Prostate gland (tissue), 2 donors: ENCODE measurements at regions not wholly inside any gene's neighbourhood (a gene's known extent, or its start where the extent isn't known, plus 50 kb on each side); places are given as distances from the start of the nearest gene placed in this dataset.

Experiments
- DNase-seq: peaks from one replicate; pipeline ENCODE4 v3.0.0-alpha.2; 2019; ENCODE audit warnings: low spot score
- H3K27ac ChIP-seq, 2 donors: fragments of 200-600 bp; sonication (generic); 2 replicates each; pipeline ENCODE4 v1.5.1; 2017 to 2019
- H3K27me3 ChIP-seq: fragments of 200-600 bp; sonication (generic); replicated peaks from 2 replicates; pipeline ENCODE4 v1.5.1; 2019; ENCODE audit not compliant: insufficient read depth
- H3K36me3 ChIP-seq, 2 donors: fragments of 200-600 bp; sonication (generic); 1 replicate in 1 of 2; 2 replicates in 1 of 2; pipeline versions ENCODE4 v1.5.1 to v1.8.1; 2017 to 2019
- H3K4me1 ChIP-seq: fragments of 200-600 bp; sonication (generic); replicated peaks from 2 replicates; pipeline ENCODE4 v1.5.1; 2019
- H3K4me3 ChIP-seq, 2 donors: fragments of 200-600 bp; sonication (generic); 2 replicates each; pipeline ENCODE4 v1.5.1; 2017 to 2019
- H3K9me3 ChIP-seq: fragments of 200-600 bp; sonication (generic); 2 replicates; pipeline ENCODE4 v1.5.1; 2017
- CTCF ChIP-seq, 4 experiments: fragments of 200-600 bp in 2 of 4; fragments of 450-650 bp in 2 of 4; sonication (generic) in 2 of 4; IDR thresholded peaks; 1 replicate in 3 of 4; 2 replicates in 1 of 4; pipeline ENCODE4 v1.5.1; 2016 to 2019; ENCODE audit warnings: antibody characterized with exemption in 4 of 4, mild to moderate bottlenecking in 2 of 4, moderate library complexity in 2 of 4
- POLR2A ChIP-seq: fragments of 450-650 bp; IDR thresholded peaks from one replicate; pipeline ENCODE4 v1.6.1; 2016; ENCODE audit warnings: antibody characterized with exemption, mild to moderate bottlenecking
- POLR2AphosphoS5 ChIP-seq: sonication (generic); formaldehyde crosslinking; IDR thresholded peaks from one replicate; pipeline ENCODE4 v1.6.1; 2017; ENCODE audit warnings: antibody characterized with exemption
- WGBS: methylation state at CpG from one replicate; pipeline ENCODE4 v1.1.5; 2018; 5-methylcytosine and 5-hydroxymethylcytosine counted together
- intact Hi-C: fragments of 100-400 bp; cut with DNase I; formaldehyde crosslinking; loops from one replicate; pipeline ENCODE4 v1.14.2; 2022

- H3K27me3 ChIP-seq: no peaks in the 10 kb centered on the region
- no peak overlapping the region for H3K27ac ChIP-seq
- H3K36me3 ChIP-seq: no peaks in the 10 kb centered on the region
- H3K4me1 ChIP-seq: no peaks in the 10 kb centered on the region
- H3K4me3 ChIP-seq: no peak overlapping the region
- no peak for TF ChIP-seq POLR2AphosphoS5
- no peak for TF ChIP-seq POLR2A
- TF ChIP-seq CTCF (IDR thresholded peaks at IDR 0.05): no peak
- no peak for DNase-seq
- 54% methylated on average over 2 of the region's 2 CpGs for WGBS
- H3K9me3 ChIP-seq: no peaks in the 10 kb centered on the region
- intact Hi-C loops: no loop called here
These were observed 652.3 kb downstream of the PTPRC start for GRCh38 chr1:199291022-199291740.

DNA sequence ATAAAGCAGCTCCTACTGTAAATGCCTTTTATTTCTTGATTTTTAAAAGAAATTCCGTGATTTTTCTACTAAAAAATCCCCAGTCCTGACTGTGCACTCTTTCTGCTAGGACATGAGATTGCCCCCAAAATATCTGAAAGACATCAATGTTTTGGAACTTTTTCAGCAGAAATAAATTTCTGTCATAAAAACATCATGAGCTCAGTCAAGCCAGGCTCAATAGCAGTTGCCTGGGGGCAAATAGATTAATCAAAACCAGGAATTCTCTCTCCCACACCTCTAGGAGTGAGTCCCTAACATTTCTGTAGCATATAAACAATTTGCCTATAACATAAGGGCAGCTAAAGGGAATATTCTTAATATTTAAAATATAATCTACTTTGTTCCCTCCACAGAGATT, 654.1 kb downstream of the PTPRC start:
- Histone ChIP-seq H3K27me3 (no peaks in the 10 kb centered on the region), H3K36me3 (no peaks in the 10 kb centered on the region), H3K27ac (no peak overlapping the region), H3K4me1 (no peaks in the 10 kb centered on the region), H3K9me3 (no peaks in the 10 kb centered on the region), H3K4me3 (no peak overlapping the region)
- no peak for DNase-seq
- intact Hi-C loops: no loop called here
- 87% methylated on average over 1 of the region's 1 CpG for WGBS
- TF ChIP-seq POLR2A: no peak
- TF ChIP-seq CTCF (IDR thresholded peaks at IDR 0.05): no peak

DNA sequence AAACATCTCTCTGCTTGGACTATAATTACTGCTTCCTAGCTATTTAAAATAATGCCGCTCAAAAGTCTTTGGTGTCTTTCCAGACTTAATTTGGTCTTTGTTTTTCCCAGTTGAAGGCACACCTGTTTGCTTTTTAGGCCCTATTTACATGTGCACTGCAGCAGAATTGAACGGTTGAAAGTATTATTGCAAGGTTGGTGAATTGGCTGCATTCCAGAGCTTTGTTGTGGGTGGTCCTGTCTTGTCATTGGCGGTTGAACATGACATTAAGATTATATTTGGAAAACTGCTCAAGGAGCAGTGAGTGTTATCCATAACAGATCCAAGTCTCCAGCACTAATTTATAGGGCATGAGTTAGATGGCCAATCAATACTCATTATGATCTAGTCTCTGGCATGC, 656.3 kb downstream of the PTPRC start:
- 36% methylated on average over 3 of the region's 3 CpGs for WGBS
- Histone ChIP-seq H3K9me3 (no peaks in the 10 kb centered on the region), H3K27me3 (no peaks in the 10 kb centered on the region), H3K27ac (no peak overlapping the region), H3K4me1 (no peaks in the 10 kb centered on the region), H3K36me3 (no peaks in the 10 kb centered on the region), H3K4me3 (no peak overlapping the region)
- TF ChIP-seq CTCF (IDR thresholded peaks at IDR 0.05) (no peak), POLR2AphosphoS5 (no peak), POLR2A (no peak)
- DNase-seq: no peak
- intact Hi-C loops: no loop called here

GRCh38 chr1:199297174-199297573, 658.3 kb downstream of the PTPRC start:
- no peak for TF ChIP-seq CTCF (IDR thresholded peaks at IDR 0.05)
- TF ChIP-seq POLR2A: no peak
- TF ChIP-seq POLR2AphosphoS5: no peak
- no peaks in the 10 kb centered on the region for H3K36me3 ChIP-seq
- no peak for DNase-seq
- no peak overlapping the region for H3K27ac ChIP-seq
- H3K4me1 ChIP-seq: no peaks in the 10 kb centered on the region
- no peaks in the 10 kb centered on the region for H3K27me3 ChIP-seq
- no peaks in the 10 kb centered on the region for H3K9me3 ChIP-seq
- intact Hi-C loops: no loop called here
- H3K4me3 ChIP-seq: no peak overlapping the region

DNA sequence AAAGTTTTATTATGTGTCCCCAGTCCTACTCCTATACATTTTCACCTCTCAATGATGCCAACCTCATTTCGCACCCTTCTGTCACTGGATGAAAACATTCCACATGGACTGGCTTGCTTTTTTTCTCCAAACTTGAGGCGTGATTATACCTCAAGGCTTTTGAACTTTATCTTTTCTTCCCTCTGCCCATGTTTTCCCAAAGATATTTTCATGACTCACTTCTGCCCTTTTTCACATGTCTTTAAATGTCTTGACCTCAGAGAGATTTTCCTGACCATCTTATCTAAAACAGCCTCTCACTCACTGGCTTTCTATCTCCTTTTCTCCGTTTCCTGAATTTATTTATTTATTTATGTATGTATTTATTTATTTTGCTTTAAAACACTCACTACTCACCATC, 659.0 kb downstream of the PTPRC start:
- no peak overlapping the region for H3K27ac ChIP-seq
- 82% methylated on average over 3 of the region's 3 CpGs for WGBS
- DNase-seq: no peak
- H3K4me3 ChIP-seq: no peak overlapping the region
- TF ChIP-seq CTCF (IDR thresholded peaks at IDR 0.05) (no peak), POLR2A (no peak), POLR2AphosphoS5 (no peak)
- H3K27me3 ChIP-seq: no peaks in the 10 kb centered on the region
- H3K4me1 ChIP-seq: no peaks in the 10 kb centered on the region
- intact Hi-C loops: no loop called here
- no peaks in the 10 kb centered on the region for H3K36me3 ChIP-seq
- no peaks in the 10 kb centered on the region for H3K9me3 ChIP-seq
